Thoracic aorta (tissue), 2 donors: ENCODE measurements at regions not wholly inside any gene's neighbourhood (a gene's known extent, or its start where the extent isn't known, plus 50 kb on each side); places are given as distances from the start of the nearest gene placed in this dataset.
"Not testable (repeated sequence)": the region's sequence is repeated elsewhere in the genome, so short reads cannot be mapped to it uniquely, and the experiment has no call there.

Experiments used
- ATAC-seq: fragments of 150-250 bp; one replicate; pipeline ENCODE4 v1.8.0; 2017; ENCODE audit warnings: low read depth; ENCODE audit not compliant: insufficient number of reproducible peaks, low FRiP score
- DNase-seq: peaks from one replicate; pipeline ENCODE4 v3.0.0-alpha.2; 2020; ENCODE audit warnings: low spot score
- H3K27ac ChIP-seq, 2 donors: fragments of 200-600 bp; sonication (generic); 1 replicate in 1 of 2; 2 replicates in 1 of 2; pipeline ENCODE4 v1.5.1; 2016; ENCODE audit warnings: mild to moderate bottlenecking in 2 of 2, moderate library complexity in 2 of 2
- H3K27me3 ChIP-seq: fragments of 200-600 bp; sonication (generic); replicated peaks from 2 replicates; pipeline ENCODE4 v1.6.0; 2016; ENCODE audit warnings: mild to moderate bottlenecking; ENCODE audit not compliant: insufficient read depth
- H3K36me3 ChIP-seq: fragments of 200-600 bp; sonication (generic); one replicate; pipeline ENCODE4 v1.5.1; 2016
- H3K4me1 ChIP-seq, 2 donors: fragments of 200-600 bp; sonication (generic); 1 replicate in 1 of 2; 2 replicates in 1 of 2; pipeline versions ENCODE4 v1.5.1 to v1.6.0; 2016; ENCODE audit warnings: low read depth in 2 of 2, mild to moderate bottlenecking in 1 of 2; ENCODE audit not compliant: control insufficient read depth in 1 of 2
- H3K4me3 ChIP-seq: fragments of 200-600 bp; sonication (generic); 2 replicates; pipeline ENCODE4 v1.5.1; 2016; ENCODE audit warnings: mild to moderate bottlenecking
- H3K9me3 ChIP-seq: fragments of 200-600 bp; sonication (generic); 2 replicates; pipeline ENCODE4 v1.5.1; 2016
- TF ChIP-seq, protein P1 (sequence below): fragments of 200-600 bp; sonication (generic); IDR thresholded peaks from one replicate; pipeline ENCODE4 v1.5.1; 2019; ENCODE audit warnings: antibody characterized with exemption

DNA sequence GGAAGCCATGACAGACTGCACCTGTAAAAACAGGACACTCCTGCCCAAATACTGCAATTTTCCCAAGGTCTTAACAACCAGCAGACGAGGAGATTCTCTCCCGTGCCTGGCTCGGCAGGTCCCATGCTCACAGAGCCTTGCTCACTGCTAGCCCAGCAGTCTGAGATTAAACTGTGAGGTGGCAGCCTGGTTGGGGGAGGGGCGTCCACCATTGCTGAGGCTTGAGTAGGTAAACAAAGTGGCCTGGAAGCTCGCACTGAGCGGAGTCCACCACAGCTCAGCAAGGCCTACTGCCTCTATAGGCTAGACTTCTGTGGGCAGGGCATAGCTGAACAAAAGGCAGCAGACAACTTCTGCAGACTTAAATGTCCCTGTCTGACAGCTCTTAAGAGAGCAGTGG lies 80.3 kb downstream of the ANXA5 start:
- H3K4me1 ChIP-seq, H3K36me3 ChIP-seq, H3K27ac ChIP-seq, ATAC-seq, H3K27me3 ChIP-seq, H3K4me3 ChIP-seq, H3K9me3 ChIP-seq, DNase-seq: not testable (repeated sequence)

DNA sequence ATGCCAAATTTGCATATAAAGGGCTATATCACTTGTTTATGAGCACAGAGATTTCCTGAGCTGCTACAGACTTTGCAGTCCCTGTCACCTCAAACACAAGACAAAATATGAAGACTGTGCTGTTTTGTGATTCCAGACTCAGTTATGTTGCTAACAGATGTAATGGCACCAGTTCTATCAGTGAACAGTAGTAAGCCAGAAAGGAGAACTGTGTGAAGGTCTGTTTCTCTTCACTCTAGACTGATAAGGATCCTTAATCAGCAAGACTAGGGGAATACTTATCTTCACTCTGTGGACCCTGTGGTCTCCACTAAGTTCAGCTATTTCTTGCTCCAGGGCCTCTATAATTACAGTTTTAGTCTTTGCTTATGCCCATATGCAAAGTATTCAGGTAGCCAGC lies 82.7 kb downstream of the ANXA5 start:
- Histone ChIP-seq H3K4me1 (no peaks in the 10 kb centered on the region), H3K36me3 (no peaks in the 10 kb centered on the region), H3K9me3 (no peaks in the 10 kb centered on the region), H3K27me3 (no peaks in the 10 kb centered on the region), H3K27ac (no peak overlapping the region), H3K4me3 (no peak overlapping the region)
- no peak for ATAC-seq
- TF ChIP-seq, protein P1, sequence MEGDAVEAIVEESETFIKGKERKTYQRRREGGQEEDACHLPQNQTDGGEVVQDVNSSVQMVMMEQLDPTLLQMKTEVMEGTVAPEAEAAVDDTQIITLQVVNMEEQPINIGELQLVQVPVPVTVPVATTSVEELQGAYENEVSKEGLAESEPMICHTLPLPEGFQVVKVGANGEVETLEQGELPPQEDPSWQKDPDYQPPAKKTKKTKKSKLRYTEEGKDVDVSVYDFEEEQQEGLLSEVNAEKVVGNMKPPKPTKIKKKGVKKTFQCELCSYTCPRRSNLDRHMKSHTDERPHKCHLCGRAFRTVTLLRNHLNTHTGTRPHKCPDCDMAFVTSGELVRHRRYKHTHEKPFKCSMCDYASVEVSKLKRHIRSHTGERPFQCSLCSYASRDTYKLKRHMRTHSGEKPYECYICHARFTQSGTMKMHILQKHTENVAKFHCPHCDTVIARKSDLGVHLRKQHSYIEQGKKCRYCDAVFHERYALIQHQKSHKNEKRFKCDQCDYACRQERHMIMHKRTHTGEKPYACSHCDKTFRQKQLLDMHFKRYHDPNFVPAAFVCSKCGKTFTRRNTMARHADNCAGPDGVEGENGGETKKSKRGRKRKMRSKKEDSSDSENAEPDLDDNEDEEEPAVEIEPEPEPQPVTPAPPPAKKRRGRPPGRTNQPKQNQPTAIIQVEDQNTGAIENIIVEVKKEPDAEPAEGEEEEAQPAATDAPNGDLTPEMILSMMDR, result no peak
- no peak for DNase-seq

DNA sequence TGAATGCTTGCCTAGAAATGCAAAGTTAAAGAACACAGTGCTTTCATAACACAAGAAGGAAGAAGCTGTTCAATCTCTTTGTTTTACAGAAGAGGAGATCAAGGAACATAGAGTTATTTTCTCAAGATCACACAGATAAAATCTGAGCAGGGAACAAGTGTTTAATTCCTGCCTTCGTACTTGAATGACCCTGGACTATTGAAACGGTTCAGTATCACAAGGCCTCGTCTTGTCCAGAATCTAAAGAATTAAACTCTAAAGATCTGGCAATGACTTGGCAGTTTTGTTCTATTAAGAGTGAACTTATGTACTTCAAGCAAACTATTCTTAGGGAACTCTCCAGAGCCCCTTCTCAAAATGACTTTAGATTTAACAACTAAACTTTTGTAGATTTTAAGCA lies 97.7 kb downstream of the ANXA5 start:
- no peaks in the 10 kb centered on the region for H3K36me3 ChIP-seq
- H3K27me3 ChIP-seq, result no peaks in the 10 kb centered on the region
- H3K9me3 ChIP-seq, result no peaks in the 10 kb centered on the region
- H3K27ac ChIP-seq, result no peak overlapping the region
- no peak overlapping the region for H3K4me3 ChIP-seq
- no peaks in the 10 kb centered on the region for H3K4me1 ChIP-seq
- no peak for ATAC-seq
- TF ChIP-seq, protein P1, result no peak
- DNase-seq, result no peak

DNA sequence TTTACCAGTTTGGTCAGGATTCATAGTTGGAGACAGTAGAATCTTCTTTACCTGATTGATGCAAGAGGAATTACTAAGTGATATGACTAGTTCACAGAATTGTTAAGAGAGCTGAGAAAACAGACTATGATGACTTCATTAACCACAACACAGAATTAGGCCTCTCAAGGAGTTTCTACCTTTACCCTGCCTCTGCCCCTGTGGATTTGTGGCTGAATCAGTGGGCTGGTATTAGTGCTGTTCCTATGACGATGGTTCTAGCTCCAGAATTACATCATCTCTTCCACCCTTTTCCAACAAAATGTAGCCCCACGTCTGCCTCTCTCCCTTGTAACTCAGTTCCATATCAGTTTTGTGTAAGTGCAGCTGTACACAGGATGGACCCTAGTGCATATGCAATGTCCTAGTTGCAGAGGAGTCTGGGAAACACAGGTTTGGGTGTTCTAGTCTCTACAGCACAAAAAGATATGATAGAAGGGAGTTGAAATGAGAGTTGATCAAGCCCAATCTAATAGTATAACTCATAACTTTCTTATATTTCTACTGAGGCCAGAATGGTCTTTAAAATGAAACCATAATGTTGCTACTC lies 99.3 kb downstream of the ANXA5 start:
- no peak for ATAC-seq
- no peak overlapping the region for H3K27ac ChIP-seq
- TF ChIP-seq, protein P1, result no peak

DNA sequence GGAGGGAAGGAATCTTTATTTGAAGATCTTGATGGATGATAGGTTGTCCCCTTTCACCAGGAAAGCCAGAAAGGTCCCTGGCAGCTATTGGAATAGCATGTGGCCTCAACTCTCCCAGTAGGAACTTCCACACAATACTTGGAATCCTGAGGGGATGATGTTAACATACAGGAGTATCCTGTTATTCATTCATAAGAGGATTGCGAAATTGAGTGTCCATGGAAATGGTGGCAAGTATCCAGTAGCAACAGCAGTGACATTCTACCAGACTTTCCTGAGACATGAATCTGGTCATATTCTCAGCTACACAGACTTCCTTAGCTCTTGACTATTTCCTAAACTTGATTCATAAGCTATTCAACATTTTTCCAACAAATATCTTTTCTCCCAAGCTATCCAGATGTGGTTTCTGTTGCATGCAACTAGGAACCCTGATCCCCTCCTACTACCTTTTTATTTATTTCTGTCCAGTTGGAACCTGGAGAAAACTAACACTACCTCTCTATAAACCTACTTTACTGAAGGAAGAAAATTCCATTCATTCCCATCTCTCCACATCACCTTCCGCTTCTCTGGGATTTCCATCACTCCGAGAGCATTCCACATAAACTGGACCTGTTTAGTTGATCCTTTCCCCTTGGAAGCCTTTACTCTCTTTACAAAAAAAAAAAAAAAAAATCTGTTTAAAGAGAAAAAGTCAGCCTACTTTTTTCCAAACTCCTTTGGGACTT lies 101.8 kb downstream of the ANXA5 start:
- ATAC-seq, result no peak
- Histone ChIP-seq H3K27ac (no peak overlapping the region), H3K36me3 (no peaks in the 10 kb centered on the region)

More for the DNA sequence above, 99.3 kb downstream of the ANXA5 start:
- Histone ChIP-seq H3K4me1 (no peaks in the 10 kb centered on the region), H3K36me3 (no peaks in the 10 kb centered on the region), H3K27me3 (no peaks in the 10 kb centered on the region), H3K9me3 (no peaks in the 10 kb centered on the region), H3K4me3 (no peak overlapping the region)
- DNase-seq, result no peak

More for the DNA sequence above, 101.8 kb downstream of the ANXA5 start:
- no peaks in the 10 kb centered on the region for H3K27me3 ChIP-seq
- TF ChIP-seq, protein P1, result no peak
- H3K4me1 ChIP-seq, result no peaks in the 10 kb centered on the region
- H3K9me3 ChIP-seq, result no peaks in the 10 kb centered on the region
- no peak for DNase-seq
- no peak overlapping the region for H3K4me3 ChIP-seq
